Mesenchymal stem cell (in vitro differentiated cells and primary cell): ENCODE measurements at regions not wholly inside any gene's neighbourhood (a gene's known extent, or its start where the extent isn't known, plus 50 kb on each side); places are given as distances from the start of the nearest gene placed in this dataset.

Experiments
- DNase-seq: peaks from one replicate; pipeline ENCODE4 v3.0.0-alpha.2; 2013
- H2AFZ ChIP-seq: one replicate; pipeline ENCODE4 v1.6.1; 2013; ENCODE audit warnings: low read depth, mild to moderate bottlenecking, control low read depth, inconsistent platforms, low read length, moderate library complexity
- H2AK5ac ChIP-seq: 2 replicates; pipeline ENCODE4 v1.6.1; 2013; ENCODE audit warnings: low read length, moderate library complexity, mild to moderate bottlenecking, inconsistent platforms; ENCODE audit not compliant: severe bottlenecking
- H2BK120ac ChIP-seq: one replicate; pipeline ENCODE4 v1.6.1; 2013; ENCODE audit warnings: low read depth, mild to moderate bottlenecking, inconsistent platforms, low read length, moderate library complexity
- H2BK12ac ChIP-seq, 2 experiments: one replicate each; pipeline ENCODE4 v1.6.1; 2013; ENCODE audit warnings: inconsistent platforms in 2 of 2, low read length in 2 of 2, mild to moderate bottlenecking in 2 of 2, moderate library complexity in 2 of 2, control low read depth in 1 of 2
- H2BK15ac ChIP-seq: one replicate; pipeline ENCODE4 v1.6.1; 2013; ENCODE audit warnings: mild to moderate bottlenecking, low read depth, inconsistent platforms; ENCODE audit not compliant: poor library complexity, severe bottlenecking
- H2BK5ac ChIP-seq: 2 replicates; pipeline ENCODE4 v1.6.1; 2013; ENCODE audit warnings: low read depth, mild to moderate bottlenecking, low read length, control low read depth, inconsistent platforms; ENCODE audit not compliant: poor library complexity, severe bottlenecking
- H3K14ac ChIP-seq, 2 experiments: one replicate each; pipeline ENCODE4 v1.6.1; 2013; ENCODE audit warnings: inconsistent platforms in 2 of 2, low read length in 2 of 2, control low read depth in 1 of 2, mild to moderate bottlenecking in 1 of 2, moderate library complexity in 1 of 2
- H3K18ac ChIP-seq, 2 experiments: one replicate each; pipeline ENCODE4 v1.6.1; 2013; ENCODE audit warnings: inconsistent platforms in 2 of 2, low read length in 2 of 2, control low read depth in 1 of 2, low read depth in 1 of 2, mild to moderate bottlenecking in 1 of 2
- H3K23ac ChIP-seq, 2 experiments: one replicate each; pipeline ENCODE4 v1.6.1; 2013; ENCODE audit warnings: inconsistent platforms in 2 of 2, low read length in 2 of 2, mild to moderate bottlenecking in 2 of 2, moderate library complexity in 2 of 2, control low read depth in 1 of 2
- H3K27ac ChIP-seq: 2 replicates; pipeline ENCODE4 v1.5.1; 2013; ENCODE audit warnings: mild to moderate bottlenecking, moderate library complexity, low read length, control low read depth, inconsistent platforms; ENCODE audit not compliant: poor library complexity, severe bottlenecking
- H3K27me3 ChIP-seq, 2 experiments: 2 replicates each; pipeline versions ENCODE4 v1.6.1 to v1.7.0; 2013; ENCODE audit warnings: low read length in 2 of 2, mild to moderate bottlenecking in 2 of 2, moderate library complexity in 2 of 2, control low read depth in 1 of 2, inconsistent platforms in 1 of 2; ENCODE audit not compliant: control insufficient read depth in 1 of 2, insufficient read depth in 1 of 2
- H3K36me3 ChIP-seq, 2 experiments: 2 replicates each; pipeline versions ENCODE4 v1.6.1 to v1.7.0; 2013; ENCODE audit warnings: low read length in 2 of 2, control low read depth in 1 of 2, inconsistent platforms in 1 of 2, low read depth in 1 of 2, mild to moderate bottlenecking in 1 of 2; ENCODE audit not compliant: insufficient read depth in 2 of 2, control insufficient read depth in 1 of 2
- H3K4ac ChIP-seq, 2 experiments: one replicate each; pipeline ENCODE4 v1.6.1; 2013; ENCODE audit warnings: inconsistent platforms in 2 of 2, low read length in 2 of 2, mild to moderate bottlenecking in 2 of 2, moderate library complexity in 2 of 2, control low read depth in 1 of 2, low read depth in 1 of 2
- H3K4me1 ChIP-seq: 2 replicates; pipeline ENCODE4 v1.6.1; 2013; ENCODE audit warnings: low read depth, low read length, control low read depth; ENCODE audit not compliant: control insufficient read depth, insufficient read depth
- H3K4me2 ChIP-seq: 2 replicates; pipeline ENCODE4 v1.6.1; 2013; ENCODE audit warnings: low read length, mild to moderate bottlenecking, inconsistent platforms; ENCODE audit not compliant: poor library complexity, severe bottlenecking
- H3K4me3 ChIP-seq, 2 experiments: 2 replicates each; pipeline versions ENCODE4 v1.5.1 to v1.7.0; 2013; ENCODE audit warnings: low read length in 2 of 2, mild to moderate bottlenecking in 2 of 2, control low read depth in 1 of 2, low read depth in 1 of 2; ENCODE audit not compliant: insufficient read depth in 1 of 2
- H3K79me1 ChIP-seq: replicated peaks from 2 replicates; pipeline ENCODE4 v1.6.1; 2013; ENCODE audit warnings: mild to moderate bottlenecking, control low read depth, low read length, inconsistent platforms; ENCODE audit not compliant: poor library complexity, severe bottlenecking
- H3K9ac ChIP-seq: 2 replicates; pipeline ENCODE4 v1.7.0; 2013; ENCODE audit warnings: mild to moderate bottlenecking, low read length, moderate library complexity
- H3K9me3 ChIP-seq: 2 replicates; pipeline ENCODE4 v1.7.0; 2013; ENCODE audit warnings: mild to moderate bottlenecking, low read length; ENCODE audit not compliant: control insufficient read depth
- H4K8ac ChIP-seq: one replicate; pipeline ENCODE4 v1.6.1; 2013; ENCODE audit warnings: inconsistent platforms, mild to moderate bottlenecking, low read length, moderate library complexity
- H4K91ac ChIP-seq: one replicate; pipeline ENCODE4 v1.6.1; 2013; ENCODE audit warnings: mild to moderate bottlenecking, low read length, inconsistent platforms
- WGBS: methylation state at CpG from one replicate; pipeline ENCODE4 v1.1.7; 2013; ENCODE audit warnings: mixed read lengths; 5-methylcytosine and 5-hydroxymethylcytosine counted together

- Histone ChIP-seq H2BK5ac (no peak overlapping the region), H3K27ac (no peak overlapping the region), H3K18ac (no peak overlapping the region), H3K4me3 (no peak overlapping the region), H3K36me3 (no peaks in the 10 kb centered on the region), H3K4me1 (no peaks in the 10 kb centered on the region), H4K91ac (no peak overlapping the region), H3K27me3 (peaks cover 0 to 19% of the 10 kb centered on the region in 2 experiments), H3K9me3 (no peaks in the 10 kb centered on the region), H3K4me2 (no peak overlapping the region), H2AFZ (no peak overlapping the region), H2AK5ac (no peak overlapping the region), H3K79me1 (no peaks in the 10 kb centered on the region), H3K9ac (no peak overlapping the region), H3K23ac (no peak overlapping the region), H3K14ac (no peak overlapping the region), H2BK15ac (no peak overlapping the region), H2BK12ac (no peak overlapping the region), H4K8ac (no peak overlapping the region), H2BK120ac (no peak overlapping the region), H3K4ac (no peak overlapping the region)
- DNase-seq: no peak
- 60% methylated on average over 2 of the region's 3 CpGs for WGBS
These were observed 509.6 kb downstream of the FUT8 start for GRCh38 chr14:65922142-65922541.

GRCh38 chr14:65926504-65926903, 514.0 kb downstream of the FUT8 start:
- peaks cover 0 to 38% of the 10 kb centered on the region in 2 experiments for H3K27me3 ChIP-seq
- no peak overlapping the region for H3K4me3 ChIP-seq
- no peaks in the 10 kb centered on the region for H3K4me1 ChIP-seq
- no peak overlapping the region for H2BK120ac ChIP-seq
- no peak overlapping the region for H4K91ac ChIP-seq
- H3K4ac ChIP-seq: no peak overlapping the region
- no peak overlapping the region for H3K4me2 ChIP-seq
- H3K14ac ChIP-seq: no peak overlapping the region
- no peak overlapping the region for H3K27ac ChIP-seq
- no peak overlapping the region for H2BK12ac ChIP-seq
- no peaks in the 10 kb centered on the region for H3K9me3 ChIP-seq
- no peak overlapping the region for H4K8ac ChIP-seq
- H3K18ac ChIP-seq: no peak overlapping the region
- no peak for DNase-seq
- no peak overlapping the region for H2AK5ac ChIP-seq
- no peak overlapping the region for H3K23ac ChIP-seq
- H3K79me1 ChIP-seq: no peaks in the 10 kb centered on the region
- no peak overlapping the region for H3K9ac ChIP-seq
- 46% methylated on average over 6 of the region's 6 CpGs for WGBS
- H3K36me3 ChIP-seq: no peaks in the 10 kb centered on the region
- no peak overlapping the region for H2AFZ ChIP-seq
- H2BK15ac ChIP-seq: no peak overlapping the region
- H2BK5ac ChIP-seq: no peak overlapping the region

- DNase-seq: no peak
- no peak overlapping the region for H2AK5ac ChIP-seq
- H3K4me1 ChIP-seq: no peaks in the 10 kb centered on the region
- H4K8ac ChIP-seq: no peak overlapping the region
- H3K9me3 ChIP-seq: no peaks in the 10 kb centered on the region
- no peak overlapping the region for H2BK120ac ChIP-seq
- H4K91ac ChIP-seq: no peak overlapping the region
- no peak overlapping the region for H2BK12ac ChIP-seq
- no peaks in the 10 kb centered on the region for H3K36me3 ChIP-seq
- peaks cover 0 to 38% of the 10 kb centered on the region in 2 experiments for H3K27me3 ChIP-seq
- no peak overlapping the region for H3K4me3 ChIP-seq
- H3K79me1 ChIP-seq: no peaks in the 10 kb centered on the region
- no peak overlapping the region for H3K27ac ChIP-seq
- no peak overlapping the region for H3K9ac ChIP-seq
- WGBS: 87% methylated on average over 6 of the region's 7 CpGs
- H2BK5ac ChIP-seq: no peak overlapping the region
- H3K18ac ChIP-seq: no peak overlapping the region
- no peak overlapping the region for H3K14ac ChIP-seq
- no peak overlapping the region for H3K4ac ChIP-seq
- H2AFZ ChIP-seq: no peak overlapping the region
- no peak overlapping the region for H3K23ac ChIP-seq
- H3K4me2 ChIP-seq: no peak overlapping the region
- H2BK15ac ChIP-seq: no peak overlapping the region
These were observed 514.6 kb downstream of the FUT8 start for GRCh38 chr14:65926935-65927700.

- H3K27ac ChIP-seq: no peak overlapping the region
- no peaks in the 10 kb centered on the region for H3K4me1 ChIP-seq
- no peak overlapping the region for H3K4ac ChIP-seq
- no peak overlapping the region for H3K4me3 ChIP-seq
- H2BK15ac ChIP-seq: no peak overlapping the region
- H3K79me1 ChIP-seq: no peaks in the 10 kb centered on the region
- no peak overlapping the region for H3K9ac ChIP-seq
- no peaks in the 10 kb centered on the region for H3K36me3 ChIP-seq
- no peak overlapping the region for H2AK5ac ChIP-seq
- no peak overlapping the region for H3K14ac ChIP-seq
- H3K27me3 ChIP-seq: peaks cover 0 to 38% of the 10 kb centered on the region in 2 experiments
- no peak for DNase-seq
- no peak overlapping the region for H2BK120ac ChIP-seq
- WGBS: 79% methylated on average over 7 of the region's 9 CpGs
- no peak overlapping the region for H2BK5ac ChIP-seq
- H3K4me2 ChIP-seq: no peak overlapping the region
- no peaks in the 10 kb centered on the region for H3K9me3 ChIP-seq
- no peak overlapping the region for H3K23ac ChIP-seq
- H2AFZ ChIP-seq: no peak overlapping the region
- no peak overlapping the region for H2BK12ac ChIP-seq
- no peak overlapping the region for H4K91ac ChIP-seq
- H4K8ac ChIP-seq: no peak overlapping the region
- H3K18ac ChIP-seq: no peak overlapping the region
These were observed 515.4 kb downstream of the FUT8 start for GRCh38 chr14:65927931-65928356.
